Subcutaneous abdominal adipose tissue (tissue), 5 donors: ENCODE measurements at regions not wholly inside any gene's neighbourhood (a gene's known extent, or its start where the extent isn't known, plus 50 kb on each side); places are given as distances from the start of the nearest gene placed in this dataset.
A peak's percentile ranks its signal among the peaks of the same experiment; 100 is the strongest.
"Not testable (repeated sequence)": the region's sequence is repeated elsewhere in the genome, so short reads cannot be mapped to it uniquely, and the experiment has no call there.

ENCODE experiments used
- H3K27ac ChIP-seq: one replicate; pipeline ENCODE4 v1.7.0; 2013; ENCODE audit warnings: low read depth, mild to moderate bottlenecking, inconsistent platforms, low read length, moderate library complexity
- H3K27me3 ChIP-seq, 5 donors: one replicate each; pipeline ENCODE4 v1.7.0; 2013; ENCODE audit warnings: low read length in 5 of 5, inconsistent platforms in 1 of 5; ENCODE audit not compliant: control insufficient read depth in 5 of 5, insufficient read depth in 4 of 5
- H3K36me3 ChIP-seq, 5 donors: one replicate each; pipeline ENCODE4 v1.7.0; 2013; ENCODE audit warnings: low read length in 5 of 5; ENCODE audit not compliant: control insufficient read depth in 5 of 5, insufficient read depth in 5 of 5
- H3K4me1 ChIP-seq, 5 donors: one replicate each; pipeline ENCODE4 v1.7.0; 2013; ENCODE audit warnings: low read length in 5 of 5, mild to moderate bottlenecking in 3 of 5, moderate library complexity in 1 of 5; ENCODE audit not compliant: control insufficient read depth in 5 of 5, insufficient read depth in 5 of 5
- H3K4me3 ChIP-seq, 5 donors: one replicate each; pipeline ENCODE4 v1.7.0; 2013; ENCODE audit warnings: low read length in 5 of 5, low read depth in 1 of 5
- H3K9ac ChIP-seq, 5 donors: one replicate each; pipeline ENCODE4 v1.7.0; 2013; ENCODE audit warnings: low read length in 5 of 5, mild to moderate bottlenecking in 4 of 5, moderate library complexity in 3 of 5
- H3K9me3 ChIP-seq, 5 donors: one replicate each; pipeline ENCODE4 v1.7.0; 2013; ENCODE audit warnings: low read length in 5 of 5; ENCODE audit not compliant: control insufficient read depth in 5 of 5
- donor health status: healthy.
- donor health status: healthy.
- donor health status: healthy.
- donor health status: healthy.
- donor health status: healthy.

DNA sequence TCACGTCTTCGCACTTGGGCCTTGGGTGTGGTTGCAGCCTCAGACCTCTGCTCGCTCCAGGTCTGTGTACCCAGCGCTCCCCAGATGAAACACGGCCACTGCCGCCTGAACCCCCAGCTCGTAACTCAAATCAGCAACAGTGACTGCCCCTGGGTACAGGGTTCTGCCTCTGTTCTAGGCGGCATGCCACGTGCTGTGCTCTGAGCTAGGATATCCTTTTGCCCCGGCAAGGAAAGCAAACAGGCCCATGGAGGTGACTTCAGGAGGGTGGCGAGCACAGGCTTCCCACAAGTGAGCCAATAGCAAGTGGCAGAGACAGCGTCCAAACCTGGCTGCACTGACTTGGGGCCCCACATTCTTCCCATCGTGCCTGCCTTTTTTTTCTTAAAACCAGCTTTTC lies 96.3 kb upstream of the PZP start:
- H3K9ac ChIP-seq, H3K4me1 ChIP-seq, H3K27me3 ChIP-seq, H3K27ac ChIP-seq, H3K9me3 ChIP-seq, H3K4me3 ChIP-seq: not testable (repeated sequence)
- H3K36me3 ChIP-seq = peaks cover 0 to 21% (median 0%) of the 10 kb centered on the region in 5 donors

DNA sequence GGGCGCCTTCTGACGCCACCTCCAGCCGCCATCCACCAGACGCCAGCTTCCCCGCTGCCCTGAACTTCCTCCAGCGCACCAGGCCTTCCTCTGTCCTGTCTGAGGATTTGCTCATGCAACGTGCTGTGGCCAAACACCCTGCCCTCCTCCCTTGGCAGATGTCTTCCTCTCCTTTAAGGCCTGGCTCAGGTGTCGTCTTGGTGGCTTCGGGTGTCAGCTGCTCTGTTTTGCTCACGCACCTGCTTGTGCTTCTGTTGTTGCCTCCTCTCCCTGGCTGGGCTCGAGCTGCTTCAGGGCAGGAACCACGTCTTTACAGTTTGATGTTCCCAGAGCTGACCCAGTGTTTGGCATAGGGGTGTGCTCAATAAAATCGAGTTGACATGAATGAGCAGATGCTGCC lies 87.7 kb upstream of the PZP start:
- H3K9ac ChIP-seq, H3K4me1 ChIP-seq, H3K4me3 ChIP-seq, H3K27me3 ChIP-seq, H3K27ac ChIP-seq, H3K36me3 ChIP-seq, H3K9me3 ChIP-seq: not testable (repeated sequence)

DNA sequence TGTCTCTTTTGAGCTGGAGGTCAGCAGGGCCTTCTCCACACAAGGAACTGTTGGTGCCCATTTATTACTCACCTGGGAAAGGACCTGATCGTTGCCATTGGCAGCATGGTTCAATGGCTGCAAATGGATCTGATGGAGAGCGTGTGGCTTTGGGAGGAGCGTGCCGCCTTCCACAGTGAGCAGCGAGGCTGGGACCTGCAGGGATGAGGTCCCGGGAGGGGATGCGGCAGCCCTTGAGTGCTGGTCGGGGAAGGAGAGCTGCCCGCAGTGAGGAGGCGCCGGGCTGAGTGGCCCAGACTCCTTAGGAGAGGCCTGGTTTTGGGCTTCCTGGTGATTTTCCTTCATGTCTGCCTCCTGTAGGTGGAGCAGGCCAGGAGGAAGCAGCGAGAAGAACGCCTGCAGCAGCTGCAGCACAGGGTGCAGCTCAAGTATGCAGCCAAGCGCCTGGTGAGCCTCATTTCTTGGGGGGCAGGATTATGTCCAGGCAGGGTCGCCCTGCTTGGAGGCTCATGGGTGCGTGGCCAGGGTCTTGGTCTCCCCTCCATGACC lies 86.0 kb upstream of the PZP start:
- not testable (repeated sequence) for H3K9ac ChIP-seq, H3K9me3 ChIP-seq, H3K36me3 ChIP-seq, H3K4me1 ChIP-seq, H3K27me3 ChIP-seq, H3K27ac ChIP-seq
- H3K4me3 ChIP-seq = peak overlapping the region in 2 of 5 donors; percentile 22 to 48

DNA sequence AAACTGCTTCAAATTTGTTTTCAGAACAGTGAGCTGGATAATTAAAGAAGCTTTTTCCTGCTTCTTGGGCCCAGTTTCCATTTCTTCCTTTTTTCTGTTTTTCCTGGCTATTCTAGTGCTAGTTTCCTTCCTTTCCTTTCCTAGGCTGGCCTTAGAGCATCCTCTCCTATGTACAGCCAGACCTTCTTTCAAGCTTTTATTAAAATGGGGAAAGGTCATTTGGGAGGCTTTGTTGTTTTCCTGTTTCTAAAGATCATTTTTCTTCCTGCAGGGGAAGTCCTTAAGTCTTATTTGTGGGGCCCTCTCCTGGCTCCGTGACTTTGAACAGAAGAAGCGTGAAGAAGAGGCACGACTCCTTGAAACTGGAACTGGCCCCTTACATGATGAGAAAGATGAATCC lies 85.2 kb upstream of the PZP start:
- not testable (repeated sequence) for H3K27me3 ChIP-seq, H3K27ac ChIP-seq, H3K4me1 ChIP-seq, H3K9ac ChIP-seq, H3K36me3 ChIP-seq, H3K4me3 ChIP-seq, H3K9me3 ChIP-seq

DNA sequence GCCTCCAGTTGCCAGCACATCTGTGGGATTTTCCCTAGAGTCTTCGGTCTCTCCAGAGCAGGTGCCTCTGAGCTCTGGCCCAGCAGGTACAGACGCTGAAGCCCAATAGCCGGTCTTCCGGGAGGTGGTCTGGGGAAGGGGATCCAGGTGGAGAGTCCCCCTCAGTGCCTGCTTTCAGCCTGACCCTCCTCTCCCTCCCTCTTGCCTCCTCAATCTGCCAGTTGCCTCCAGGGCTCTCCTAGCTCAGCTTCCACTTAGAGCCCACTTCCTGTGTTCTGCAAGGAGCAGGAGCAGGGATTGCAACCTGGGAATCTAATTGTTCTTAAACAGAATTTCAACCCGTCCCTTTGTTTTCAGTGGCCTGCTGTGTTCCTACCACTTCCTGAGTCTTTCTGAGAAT lies 81.8 kb upstream of the PZP start:
- not testable (repeated sequence) for H3K27me3 ChIP-seq

DNA sequence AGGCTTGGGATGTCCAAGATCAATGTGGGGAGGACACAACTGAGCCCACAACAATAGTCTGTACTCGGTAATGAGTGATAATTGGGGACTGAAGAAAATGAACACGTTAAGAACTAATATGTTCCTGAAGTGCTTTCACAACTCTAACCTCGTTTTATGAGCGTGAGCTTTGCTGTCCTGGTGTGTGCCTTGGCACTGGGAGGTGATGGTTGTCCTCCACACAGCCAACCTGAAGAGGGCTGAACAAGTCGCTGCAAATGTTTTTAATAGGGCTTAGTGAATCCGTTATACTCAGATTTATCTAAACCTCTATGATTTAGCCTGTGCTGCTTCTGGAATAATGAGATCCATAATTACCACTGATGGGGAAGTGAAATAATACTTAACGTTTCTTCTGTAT lies 76.5 kb upstream of the PZP start:
- H3K9ac ChIP-seq, H3K36me3 ChIP-seq, H3K9me3 ChIP-seq, H3K4me3 ChIP-seq, H3K4me1 ChIP-seq, H3K27me3 ChIP-seq, H3K27ac ChIP-seq: not testable (repeated sequence)

More for the DNA sequence above, 81.8 kb upstream of the PZP start:
- H3K27ac ChIP-seq, H3K9ac ChIP-seq, H3K4me3 ChIP-seq, H3K36me3 ChIP-seq, H3K4me1 ChIP-seq, H3K9me3 ChIP-seq: not testable (repeated sequence)

DNA sequence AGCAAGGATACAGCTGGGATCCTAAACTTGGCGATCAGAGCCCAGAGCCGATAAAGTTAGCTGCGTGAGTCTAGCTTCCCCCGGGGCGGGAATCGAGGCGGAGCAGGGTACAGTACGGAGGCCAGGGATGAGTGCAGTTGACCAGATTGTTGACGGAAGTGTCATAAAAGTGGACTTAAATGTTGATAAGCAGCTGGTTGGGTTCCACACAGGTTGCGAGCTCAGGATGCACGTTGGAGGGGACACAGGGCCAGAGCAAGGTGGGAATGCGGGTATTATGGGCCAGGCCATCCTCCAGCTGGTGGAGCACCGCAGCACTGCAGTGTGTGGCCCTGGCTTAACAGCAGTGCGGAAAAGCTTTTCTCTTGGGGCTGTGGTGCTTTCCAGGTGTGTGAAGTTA lies 76.0 kb upstream of the PZP start:
- not testable (repeated sequence) for H3K4me1 ChIP-seq, H3K36me3 ChIP-seq, H3K27ac ChIP-seq, H3K9ac ChIP-seq, H3K9me3 ChIP-seq, H3K27me3 ChIP-seq
- H3K4me3 ChIP-seq = peak overlapping the region in 3 of 5 donors; percentile 47 to 76 (median 67)

DNA sequence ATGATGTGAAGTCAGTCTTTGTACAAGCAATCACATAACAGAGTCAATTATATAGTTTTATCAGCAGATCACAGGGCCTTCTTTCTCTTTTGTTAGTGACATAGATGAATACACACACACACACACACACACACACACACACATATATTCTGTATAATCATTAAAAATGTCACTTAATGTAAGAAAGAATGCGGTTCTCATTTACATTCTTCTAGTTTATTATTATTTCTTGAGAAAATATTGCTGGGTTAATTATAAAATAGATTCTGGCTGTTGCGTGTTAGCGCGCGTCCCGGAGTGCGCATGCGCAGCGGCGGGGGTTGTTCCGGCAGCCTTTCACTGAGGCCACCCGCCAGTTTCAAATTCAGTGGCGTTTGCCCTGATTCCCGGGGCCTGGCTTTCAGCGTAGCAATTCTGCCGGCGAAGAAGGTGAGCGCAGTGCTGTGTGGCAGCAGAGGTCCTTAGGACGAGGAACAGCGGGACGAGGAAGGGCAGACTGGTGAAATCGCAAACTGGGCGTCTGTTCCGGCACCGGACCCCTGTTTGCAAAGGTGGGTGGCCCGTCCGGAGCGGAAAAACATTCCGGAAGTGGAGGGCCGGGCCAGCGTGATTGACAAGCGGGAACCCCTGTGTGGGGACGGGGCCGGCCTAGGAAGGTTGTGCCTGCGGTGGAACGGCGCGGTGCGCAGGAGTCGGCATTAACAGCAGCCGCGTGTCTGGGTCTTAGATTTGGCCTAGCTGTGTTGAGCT lies 75.3 kb upstream of the PZP start:
- peak overlapping the region in 2 of 5 donors; percentile 63 to 68 for H3K9ac ChIP-seq
- not testable (repeated sequence) for H3K36me3 ChIP-seq, H3K9me3 ChIP-seq, H3K27me3 ChIP-seq, H3K4me1 ChIP-seq, H3K27ac ChIP-seq
- H3K4me3 ChIP-seq = peak overlapping the region in 4 of 5 donors; percentile 39 to 76 (median 65)

DNA sequence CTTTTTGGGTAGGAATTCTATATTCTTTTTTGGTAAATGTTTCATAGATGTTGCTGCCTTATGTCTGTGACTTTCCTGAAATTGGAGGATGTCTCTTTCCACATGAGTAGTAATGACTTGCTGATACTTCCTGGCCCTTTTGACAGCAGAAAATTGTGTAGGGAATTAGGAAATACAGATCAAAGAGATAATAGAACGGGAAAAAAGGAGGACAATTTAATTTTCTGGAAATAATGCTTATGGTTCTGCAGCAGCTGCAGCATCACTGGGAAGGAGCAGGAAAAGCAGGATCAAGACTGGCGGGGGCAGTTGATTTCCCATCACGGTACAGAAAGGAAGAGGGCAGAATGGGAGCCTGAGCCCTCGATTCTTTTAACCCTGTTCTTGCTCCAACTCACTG lies 68.8 kb upstream of the PZP start:
- no peak overlapping the region for H3K27ac ChIP-seq
- H3K4me3 ChIP-seq = no peak overlapping the region
- H3K4me1 ChIP-seq = no peaks in the 10 kb centered on the region
- H3K9me3 ChIP-seq = no peaks in the 10 kb centered on the region
- no peaks in the 10 kb centered on the region for H3K36me3 ChIP-seq
- no peaks in the 10 kb centered on the region for H3K27me3 ChIP-seq
- H3K9ac ChIP-seq = no peak overlapping the region

DNA sequence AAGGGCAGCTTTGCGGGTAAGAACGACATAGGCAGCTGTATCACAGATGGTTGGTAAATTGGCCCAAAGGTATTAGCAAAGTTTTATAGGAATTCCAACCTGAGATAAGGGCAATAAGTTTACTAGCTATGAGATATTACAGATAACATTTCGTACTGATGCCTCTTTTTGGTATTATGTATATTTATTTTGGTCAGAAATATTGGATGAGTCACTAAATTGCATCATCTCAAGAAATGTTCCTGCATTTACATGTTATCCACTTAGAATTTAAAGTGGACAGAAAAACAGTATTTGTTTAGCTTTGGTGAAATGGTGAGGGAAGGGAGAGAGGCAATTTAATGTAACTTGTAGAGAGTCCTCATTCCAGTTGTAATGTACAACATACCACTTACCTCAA lies 65.1 kb upstream of the PZP start:
- Histone ChIP-seq H3K27me3 (peaks cover 0 to 2% (median 0%) of the 10 kb centered on the region in 5 donors), H3K9me3 (no peaks in the 10 kb centered on the region), H3K9ac (no peak overlapping the region), H3K4me3 (no peak overlapping the region), H3K36me3 (no peaks in the 10 kb centered on the region), H3K4me1 (no peaks in the 10 kb centered on the region), H3K27ac (no peak overlapping the region)
